Endothelial cell of umbilical vein (primary cell): ENCODE measurements at regions not wholly inside any gene's neighbourhood (a gene's known extent, or its start where the extent isn't known, plus 50 kb on each side); places are given as distances from the start of the nearest gene placed in this dataset.

ENCODE experiments used
- BruUV-seq: library from RNA; stranded (reverse); fragments of 400-500 nt; replicated peaks from 2 replicates; lab custom pipeline; 2021; lab: Mats Ljungman, UMichigan
- CTCF ChIA-PET: fragments of 300-600, 350-600 bp; sonication (Branson Sonifier 250); formaldehyde crosslinking; loops from one replicate; lab custom pipeline; 2021; ENCODE audit warnings: antibody characterized with exemption, inconsistent platforms; lab: Charles Lee
- POLR2A ChIA-PET: fragments of 300-600, 350-600 bp; sonication (Branson Sonifier 250); formaldehyde crosslinking; loops from one replicate; lab custom pipeline; 2021; ENCODE audit warnings: antibody characterized with exemption, inconsistent platforms; lab: Charles Lee
- DNase-seq: peaks from one replicate; pipeline ENCODE4 v3.0.0-alpha.2; 2011; ENCODE audit warnings: low read depth, low spot score
- FAIRE-seq: peaks from 2 replicates; lab custom pipeline; 2011; peaks lifted over from hg19 to GRCh38; lab: Jason Lieb, UNC
- H2AFZ ChIP-seq: 2 replicates; pipeline ENCODE4 v1.6.0; 2012; ENCODE audit warnings: low read depth, low read length, control low read depth, inconsistent platforms
- H3K27ac ChIP-seq: 2 replicates; pipeline ENCODE4 v1.5.1; 2011; ENCODE audit warnings: low read depth, mild to moderate bottlenecking, control low read depth, low read length, moderate library complexity; ENCODE audit not compliant: insufficient read depth
- H3K27me3 ChIP-seq, 2 experiments: 2 replicates each; pipeline versions ENCODE4 v1.6.0 to v1.6.1; 2011; ENCODE audit warnings: low read length in 2 of 2, mixed read lengths in 1 of 2; ENCODE audit not compliant: control insufficient read depth in 2 of 2, insufficient read depth in 2 of 2
- H3K36me3 ChIP-seq, 2 experiments: 2 replicates in 1 of 2; 3 replicates in 1 of 2; pipeline ENCODE4 v1.5.1; 2011; ENCODE audit warnings: low read length in 2 of 2, mild to moderate bottlenecking in 1 of 2, moderate library complexity in 1 of 2; ENCODE audit not compliant: control insufficient read depth in 2 of 2, insufficient read depth in 2 of 2; ENCODE audit errors: extremely low read depth in 1 of 2
- H3K4me1 ChIP-seq: 3 replicates; pipeline ENCODE4 v1.5.1; 2011; ENCODE audit warnings: mild to moderate bottlenecking, low read length; ENCODE audit not compliant: control insufficient read depth, insufficient read depth; ENCODE audit errors: extremely low read depth
- H3K4me2 ChIP-seq: 2 replicates; pipeline ENCODE4 v1.6.1; 2011; ENCODE audit warnings: low read length, control low read depth, mixed read lengths; ENCODE audit not compliant: insufficient read depth
- H3K4me3 ChIP-seq, 3 experiments: fragments of 200-600 bp in 1 of 3; sonication (generic), shearing (Covaris generic) in 1 of 3; replicated peaks in 1 of 3; 2 replicates each; pipeline ENCODE4 v1.5.1; 2011 to 2016; ENCODE audit warnings: control low read depth in 3 of 3, low read length in 3 of 3, mild to moderate bottlenecking in 2 of 3, inconsistent platforms in 1 of 3, low read depth in 1 of 3, moderate library complexity in 1 of 3; ENCODE audit not compliant: insufficient read depth in 1 of 3
- H3K79me2 ChIP-seq: 2 replicates; pipeline ENCODE4 v1.6.0; 2012; ENCODE audit warnings: low read length, inconsistent platforms; ENCODE audit not compliant: control insufficient read depth, insufficient read depth
- H3K9ac ChIP-seq: replicated peaks from 2 replicates; pipeline ENCODE3; 2011; ENCODE audit warnings: low read length, control low read depth; ENCODE audit not compliant: insufficient read depth; ENCODE audit errors: extremely low read depth
- H3K9me1 ChIP-seq: replicated peaks from 3 replicates; pipeline ENCODE4 v1.6.0; 2011; ENCODE audit warnings: mild to moderate bottlenecking, low read length; ENCODE audit not compliant: control insufficient read depth, insufficient read depth; ENCODE audit errors: extremely low read depth
- H3K9me3 ChIP-seq: replicated peaks from 2 replicates; pipeline ENCODE4 v1.5.1; 2012; ENCODE audit warnings: low read length, inconsistent platforms; ENCODE audit not compliant: control insufficient read depth, insufficient read depth
- H4K20me1 ChIP-seq: replicated peaks from 2 replicates; pipeline ENCODE3; 2011; ENCODE audit warnings: mild to moderate bottlenecking, low read length; ENCODE audit not compliant: control insufficient read depth, insufficient read depth; ENCODE audit errors: extremely low read depth
- CTCF ChIP-seq, 2 donors: IDR thresholded peaks; 1 replicate in 1 of 2; 2 replicates in 1 of 2; pipeline ENCODE4 v1.5.1; 2011; ENCODE audit warnings: low read length in 2 of 2, mild to moderate bottlenecking in 2 of 2, moderate library complexity in 2 of 2, control low read depth in 1 of 2, inconsistent platforms in 1 of 2, low read depth in 1 of 2; ENCODE audit not compliant: insufficient read depth in 1 of 2; ENCODE audit errors: extremely low read depth in 1 of 2
- EZH2 ChIP-seq: IDR thresholded peaks from 2 replicates; pipeline ENCODE4 v1.6.1; 2012; ENCODE audit warnings: borderline replicate concordance, low read depth, mild to moderate bottlenecking, moderate library complexity, low read length, inconsistent platforms; ENCODE audit not compliant: severe bottlenecking
- FOS ChIP-seq: IDR thresholded peaks from 2 replicates; pipeline ENCODE4 v1.6.1; 2011; ENCODE audit warnings: mild to moderate bottlenecking, low read length, moderate library complexity, borderline replicate concordance; ENCODE audit not compliant: insufficient read depth
- GATA2 ChIP-seq: IDR thresholded peaks from 2 replicates; pipeline ENCODE4 v1.7.0; 2011; ENCODE audit warnings: low read depth, mild to moderate bottlenecking, moderate library complexity, mixed read lengths, low read length; ENCODE audit not compliant: insufficient read length, insufficient read depth
- JUN ChIP-seq: IDR thresholded peaks from 2 replicates; pipeline ENCODE4 v1.6.1; 2011; ENCODE audit warnings: borderline replicate concordance, low read depth; ENCODE audit not compliant: insufficient read length, insufficient read depth
- MAX ChIP-seq: IDR thresholded peaks from 2 replicates; pipeline ENCODE4 v1.6.1; 2011; ENCODE audit not compliant: insufficient read depth, insufficient read length
- MYC ChIP-seq: IDR thresholded peaks from one replicate; pipeline ENCODE4 v1.6.1; 2011; ENCODE audit warnings: mild to moderate bottlenecking, low read depth, low read length
- POLR2A ChIP-seq: IDR thresholded peaks from 2 replicates; pipeline ENCODE4 v1.6.1; 2012; ENCODE audit warnings: low read depth, mild to moderate bottlenecking, control low read depth, low read length
- POLR2AphosphoS5 ChIP-seq: IDR thresholded peaks from 2 replicates; pipeline ENCODE4 v1.6.1; 2012; ENCODE audit warnings: low read depth, mild to moderate bottlenecking, control low read depth, low read length, moderate library complexity; ENCODE audit not compliant: insufficient read depth
- dilution Hi-C: fragments of 300-500 bp; cut with MboI; formaldehyde crosslinking; loops from one replicate; pipeline ENCODE4 v1.15.0; 2019; ENCODE audit warnings: low sequenced_read_pairs; ENCODE audit not compliant: extremely low pct_ligation_motif_present
- intact Hi-C: fragments of 100-400 bp; cut with micrococcal nuclease; formaldehyde crosslinking; loops from one replicate; pipeline ENCODE4 v1.10.0; 2022

GRCh38 chr11:115896084-115896483, 391.9 kb upstream of the CADM1 start:
- Histone ChIP-seq H3K4me1 (no peaks in the 10 kb centered on the region), H3K4me2 (no peak overlapping the region), H3K36me3 (no peaks in the 10 kb centered on the region), H3K27ac (no peak overlapping the region), H3K9me1 (no peaks in the 10 kb centered on the region), H3K79me2 (no peaks in the 10 kb centered on the region), H2AFZ (no peak overlapping the region), H3K9ac (no peak overlapping the region), H3K4me3 (no peak overlapping the region), H3K9me3 (peaks cover 20% of the 10 kb centered on the region), H3K27me3 (no peaks in the 10 kb centered on the region), H4K20me1 (no peaks in the 10 kb centered on the region)
- ChIA-PET CTCF (no interaction called here), POLR2A (no interaction called here)
- no peak for TF ChIP-seq EZH2
- TF ChIP-seq MYC, result no peak
- TF ChIP-seq FOS, result no peak
- TF ChIP-seq MAX, result no peak
- no peak for TF ChIP-seq GATA2
- FAIRE-seq (no peak), DNase-seq (no peak)
- dilution Hi-C loops (no loop called here), intact Hi-C loops (no loop called here)
- no TSS peak for BruUV-seq

GRCh38 chr11:115895594-115895993, 391.4 kb upstream of the CADM1 start:
- dilution Hi-C loops, result no loop called here
- H3K4me3 ChIP-seq, result no peak overlapping the region
- H4K20me1 ChIP-seq, result no peaks in the 10 kb centered on the region
- H3K27me3 ChIP-seq, result no peaks in the 10 kb centered on the region
- CTCF ChIA-PET, result no interaction called here
- H3K9me1 ChIP-seq, result no peaks in the 10 kb centered on the region
- no peaks in the 10 kb centered on the region for H3K4me1 ChIP-seq
- H3K9ac ChIP-seq, result no peak overlapping the region
- H3K79me2 ChIP-seq, result no peaks in the 10 kb centered on the region
- no peak overlapping the region for H2AFZ ChIP-seq
- no peak for DNase-seq
- POLR2A ChIA-PET, result no interaction called here
- TF ChIP-seq EZH2 (no peak), POLR2AphosphoS5 (no peak), CTCF (IDR thresholded peaks at IDR 0.05; ENCODE audit: extremely low read depth in 1 of 2, insufficient read depth in 1 of 2, low read depth in 1 of 2, low read length in 2 of 2) (no peak), FOS (no peak), MAX (no peak), GATA2 (no peak), MYC (no peak), JUN (no peak), POLR2A (no peak)
- no peak overlapping the region for H3K4me2 ChIP-seq
- no peak overlapping the region for H3K27ac ChIP-seq
- peaks cover 20% of the 10 kb centered on the region for H3K9me3 ChIP-seq
- H3K36me3 ChIP-seq, result no peaks in the 10 kb centered on the region
- BruUV-seq, result no TSS peak
- intact Hi-C loops, result no loop called here
- FAIRE-seq, result no peak
